Activated T-helper 2 cell treated with anti-CD3 and anti-CD28 coated beads, Interferon-gamma antibody, Interleukin-2, Interleukin-4, amounts not matched to agents 10 μg/mL and 5 μg/mL and 100 μg/mL, durations not matched to agents 14 hours and 24 hours and 36 hours (primary cell): ENCODE measurements at regions not wholly inside any gene's neighbourhood (a gene's known extent, or its start where the extent isn't known, plus 50 kb on each side); places are given as distances from the start of the nearest gene placed in this dataset.

ENCODE experiments used
- DNase-seq: peaks from one replicate; pipeline ENCODE4 v3.0.0; 2021; ENCODE audit warnings: low spot score
- H3K27ac Mint-ChIP-seq: one replicate; pipeline ENCODE4 v1.8.0; 2021; ENCODE audit warnings: mixed read lengths
- H3K27me3 Mint-ChIP-seq: one replicate; pipeline ENCODE4 v1.8.0; 2021; ENCODE audit warnings: low read depth, mixed read lengths
- H3K36me3 Mint-ChIP-seq: one replicate; pipeline ENCODE4 v1.8.0; 2021; ENCODE audit warnings: low read depth, mixed read lengths
- H3K4me1 Mint-ChIP-seq: one replicate; pipeline ENCODE4 v1.8.0; 2021; ENCODE audit warnings: low read depth, mixed read lengths
- H3K4me3 Mint-ChIP-seq: one replicate; pipeline ENCODE4 v1.8.0; 2021; ENCODE audit warnings: low read depth, mild to moderate bottlenecking, moderate library complexity, mixed read lengths
- H3K9me3 Mint-ChIP-seq: one replicate; pipeline ENCODE4 v1.8.0; 2021; ENCODE audit warnings: mixed read lengths
- intact Hi-C: fragments of 100-400 bp; cut with micrococcal nuclease; formaldehyde crosslinking; loops from one replicate; pipeline ENCODE4 v1.15.1; 2023

DNA sequence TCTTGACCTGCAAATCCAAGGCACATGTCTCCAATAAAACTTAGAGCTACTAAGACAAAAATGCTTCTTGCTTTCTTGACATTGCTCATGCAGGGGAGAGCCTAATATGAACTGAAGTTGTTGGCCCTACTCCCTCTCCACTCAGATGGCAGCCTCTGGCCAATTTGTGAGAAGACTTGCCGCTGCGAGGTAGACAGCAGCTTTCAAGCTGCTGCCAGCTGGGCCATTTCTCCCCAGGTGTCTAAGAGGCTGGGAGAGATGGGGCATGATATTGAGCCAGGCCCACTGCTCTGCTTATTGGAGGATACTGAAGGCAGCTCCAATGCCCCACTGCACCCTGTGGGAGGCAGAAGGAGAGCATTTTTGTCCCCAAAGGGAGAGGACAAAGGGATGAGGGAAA lies 380.5 kb downstream of the RASEF start:
- no peaks in the 10 kb centered on the region for H3K27me3 Mint-ChIP-seq
- DNase-seq = no peak
- H3K9me3 Mint-ChIP-seq = peaks cover 21% of the 10 kb centered on the region
- H3K4me3 Mint-ChIP-seq = no peak overlapping the region
- no peaks in the 10 kb centered on the region for H3K4me1 Mint-ChIP-seq
- H3K36me3 Mint-ChIP-seq = no peaks in the 10 kb centered on the region
- intact Hi-C loops = no loop called here
- H3K27ac Mint-ChIP-seq = no peak overlapping the region

DNA sequence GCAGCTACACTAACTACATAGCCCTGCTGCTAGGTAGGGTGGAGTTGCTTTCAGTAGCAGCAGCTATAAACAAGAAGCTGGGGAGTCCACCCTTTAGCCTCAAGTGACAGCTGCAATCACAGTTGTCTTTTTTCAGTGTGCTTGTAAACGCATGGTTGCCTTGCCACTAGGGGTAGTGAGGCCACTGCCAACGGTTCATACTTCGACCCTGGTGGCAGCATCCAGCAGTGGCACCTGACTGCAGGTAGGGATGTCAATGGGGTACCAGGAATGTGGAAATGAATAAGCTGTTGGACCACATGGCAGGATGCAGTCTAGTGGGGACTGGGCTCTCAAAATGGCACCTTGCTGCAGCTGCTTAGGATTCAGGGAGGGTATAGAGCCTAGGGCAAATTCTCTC lies 367.2 kb downstream of the RASEF start:
- no peak for DNase-seq
- H3K36me3 Mint-ChIP-seq = no peaks in the 10 kb centered on the region
- peaks cover 6% of the 10 kb centered on the region for H3K9me3 Mint-ChIP-seq
- no peak overlapping the region for H3K27ac Mint-ChIP-seq
- no peaks in the 10 kb centered on the region for H3K27me3 Mint-ChIP-seq
- intact Hi-C loops = no loop called here
- no peaks in the 10 kb centered on the region for H3K4me1 Mint-ChIP-seq
- H3K4me3 Mint-ChIP-seq = no peak overlapping the region

DNA sequence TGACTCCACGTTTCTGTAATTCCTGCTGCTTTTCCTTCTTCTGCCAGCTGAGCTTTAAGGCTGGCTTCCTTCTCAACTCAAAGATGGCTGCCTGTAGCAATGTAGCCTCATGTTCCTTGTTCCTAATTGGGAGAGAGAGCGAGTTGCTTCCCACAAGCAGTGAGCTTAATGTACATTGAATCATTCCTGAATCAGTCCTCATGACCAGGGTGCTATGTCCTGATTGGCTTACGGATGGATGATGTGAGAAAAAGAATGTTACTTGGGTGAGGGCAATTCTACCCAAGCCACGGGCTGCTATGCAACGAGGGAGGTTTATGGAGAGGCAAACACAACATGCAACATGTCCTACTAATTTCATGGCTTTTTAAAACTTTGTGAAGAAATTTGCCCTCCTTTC lies 356.2 kb downstream of the RASEF start:
- DNase-seq = no peak
- H3K9me3 Mint-ChIP-seq = peaks cover 14% of the 10 kb centered on the region
- H3K4me3 Mint-ChIP-seq = no peak overlapping the region
- intact Hi-C loops = no loop called here
- no peaks in the 10 kb centered on the region for H3K36me3 Mint-ChIP-seq
- H3K4me1 Mint-ChIP-seq = no peaks in the 10 kb centered on the region
- no peak overlapping the region for H3K27ac Mint-ChIP-seq
- no peaks in the 10 kb centered on the region for H3K27me3 Mint-ChIP-seq

DNA sequence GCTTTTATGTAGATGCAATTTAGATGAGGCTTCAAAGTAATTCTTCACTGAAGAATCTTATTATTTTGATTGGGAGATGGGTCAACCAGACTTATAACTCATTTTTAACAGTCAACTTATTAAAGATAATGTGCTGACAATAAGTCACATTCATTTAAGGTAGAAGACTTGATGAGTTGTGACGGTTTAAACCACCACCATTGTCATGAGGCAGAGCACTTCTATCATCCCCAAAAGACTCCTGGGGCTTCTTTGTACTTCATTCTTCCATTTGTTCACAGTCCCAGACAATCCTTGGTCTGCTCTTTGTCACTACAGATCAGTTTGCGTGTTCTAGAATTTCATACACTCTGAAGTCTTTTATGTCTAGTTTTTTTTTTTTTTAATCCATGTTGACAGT lies 346.1 kb downstream of the RASEF start:
- no peak overlapping the region for H3K4me3 Mint-ChIP-seq
- H3K27me3 Mint-ChIP-seq = no peaks in the 10 kb centered on the region
- intact Hi-C loops = no loop called here
- H3K27ac Mint-ChIP-seq = no peak overlapping the region
- peaks cover 11% of the 10 kb centered on the region for H3K9me3 Mint-ChIP-seq
- H3K36me3 Mint-ChIP-seq = no peaks in the 10 kb centered on the region
- DNase-seq = no peak
- no peaks in the 10 kb centered on the region for H3K4me1 Mint-ChIP-seq

DNA sequence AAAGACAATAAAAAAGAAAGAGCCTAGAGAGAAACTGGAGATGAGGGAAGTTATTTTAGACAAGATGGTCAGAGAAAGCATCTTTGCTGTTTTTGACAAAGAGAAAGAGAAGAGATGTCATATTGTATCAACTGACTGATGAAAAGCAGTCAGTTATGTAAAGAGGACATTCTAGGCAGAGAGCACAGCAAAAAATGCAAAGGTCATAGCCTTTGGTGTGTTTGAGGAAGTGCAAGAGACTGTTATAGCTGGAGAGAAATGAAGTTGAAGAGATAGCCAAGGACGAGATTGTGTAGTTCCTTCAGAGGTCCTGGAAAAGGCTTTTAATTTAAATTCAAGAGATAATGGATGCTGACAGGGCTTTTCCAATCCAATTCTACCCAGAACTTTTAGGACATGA lies 342.4 kb downstream of the RASEF start:
- H3K36me3 Mint-ChIP-seq = no peaks in the 10 kb centered on the region
- peaks cover 6% of the 10 kb centered on the region for H3K9me3 Mint-ChIP-seq
- H3K4me1 Mint-ChIP-seq = no peaks in the 10 kb centered on the region
- no peak for DNase-seq
- H3K4me3 Mint-ChIP-seq = no peak overlapping the region
- no peaks in the 10 kb centered on the region for H3K27me3 Mint-ChIP-seq
- no peak overlapping the region for H3K27ac Mint-ChIP-seq
- intact Hi-C loops = no loop called here

DNA sequence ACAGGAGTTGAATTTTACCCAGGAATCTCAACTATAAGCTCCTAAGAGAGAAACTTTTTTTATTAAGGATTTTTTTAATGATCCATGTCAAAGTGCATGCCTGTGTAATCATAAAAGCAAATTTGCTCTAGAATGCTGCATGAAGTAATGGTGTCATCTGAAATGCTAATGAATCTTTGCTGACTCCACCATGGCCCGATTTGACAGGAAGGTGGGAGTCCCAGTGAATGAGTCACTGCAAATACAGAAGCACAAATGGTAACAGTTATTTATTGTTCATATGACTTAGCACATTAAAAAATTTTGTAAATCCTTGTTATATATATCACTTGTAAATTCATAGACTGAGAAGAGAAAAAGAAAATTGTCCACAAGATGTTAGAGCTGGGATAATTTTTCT lies 341.3 kb downstream of the RASEF start:
- no peak for DNase-seq
- Mint-ChIP-seq H3K36me3 (no peaks in the 10 kb centered on the region), H3K4me3 (no peak overlapping the region), H3K27ac (no peak overlapping the region), H3K9me3 (peaks cover 6% of the 10 kb centered on the region), H3K27me3 (no peaks in the 10 kb centered on the region), H3K4me1 (no peaks in the 10 kb centered on the region)
- intact Hi-C loops = no loop called here

DNA sequence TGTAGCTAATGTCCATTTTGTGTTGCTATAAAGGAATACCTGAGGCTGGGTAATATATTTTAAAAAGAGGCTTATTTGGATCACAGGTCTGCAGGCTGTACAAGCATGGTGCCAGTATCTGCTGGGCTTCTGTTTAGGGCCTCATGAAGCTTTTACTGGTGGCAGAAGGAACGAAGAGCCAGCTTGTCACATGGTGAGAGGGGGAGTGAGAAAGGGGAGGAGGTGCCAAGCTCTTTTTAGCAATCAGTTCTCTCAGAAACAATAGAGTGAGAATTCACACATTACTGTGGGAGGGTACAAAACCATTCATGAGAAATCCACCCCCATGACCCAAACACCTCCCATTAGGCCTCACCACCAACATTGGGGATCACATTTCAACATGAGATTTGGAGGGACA lies 340.9 kb downstream of the RASEF start:
- Mint-ChIP-seq H3K27ac (no peak overlapping the region), H3K4me1 (no peaks in the 10 kb centered on the region), H3K27me3 (no peaks in the 10 kb centered on the region), H3K4me3 (no peak overlapping the region), H3K9me3 (peaks cover 6% of the 10 kb centered on the region), H3K36me3 (no peaks in the 10 kb centered on the region)
- intact Hi-C loops = no loop called here
- DNase-seq = no peak

DNA sequence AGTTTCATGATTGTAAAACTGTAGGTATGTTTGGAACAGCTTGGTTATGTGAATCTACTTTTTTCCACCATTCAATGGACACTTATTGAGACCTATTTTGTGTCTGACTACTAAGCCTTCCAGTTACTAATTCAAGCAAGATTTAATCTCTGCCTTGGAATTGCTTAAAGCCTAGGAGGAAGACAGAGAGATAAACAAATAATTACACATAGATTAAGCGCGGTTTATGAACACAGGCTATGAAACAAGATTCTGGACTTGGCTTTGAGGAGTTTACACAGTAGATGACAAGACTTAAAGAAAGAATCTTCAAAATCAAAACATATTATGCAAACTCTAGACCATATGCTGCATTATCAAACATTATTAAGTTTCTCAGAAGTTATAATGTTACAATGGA lies 340.4 kb downstream of the RASEF start:
- H3K9me3 Mint-ChIP-seq = peaks cover 8% of the 10 kb centered on the region
- H3K27me3 Mint-ChIP-seq = no peaks in the 10 kb centered on the region
- no peak overlapping the region for H3K27ac Mint-ChIP-seq
- intact Hi-C loops = no loop called here
- H3K4me1 Mint-ChIP-seq = no peaks in the 10 kb centered on the region
- no peak overlapping the region for H3K4me3 Mint-ChIP-seq
- DNase-seq = no peak
- H3K36me3 Mint-ChIP-seq = no peaks in the 10 kb centered on the region

DNA sequence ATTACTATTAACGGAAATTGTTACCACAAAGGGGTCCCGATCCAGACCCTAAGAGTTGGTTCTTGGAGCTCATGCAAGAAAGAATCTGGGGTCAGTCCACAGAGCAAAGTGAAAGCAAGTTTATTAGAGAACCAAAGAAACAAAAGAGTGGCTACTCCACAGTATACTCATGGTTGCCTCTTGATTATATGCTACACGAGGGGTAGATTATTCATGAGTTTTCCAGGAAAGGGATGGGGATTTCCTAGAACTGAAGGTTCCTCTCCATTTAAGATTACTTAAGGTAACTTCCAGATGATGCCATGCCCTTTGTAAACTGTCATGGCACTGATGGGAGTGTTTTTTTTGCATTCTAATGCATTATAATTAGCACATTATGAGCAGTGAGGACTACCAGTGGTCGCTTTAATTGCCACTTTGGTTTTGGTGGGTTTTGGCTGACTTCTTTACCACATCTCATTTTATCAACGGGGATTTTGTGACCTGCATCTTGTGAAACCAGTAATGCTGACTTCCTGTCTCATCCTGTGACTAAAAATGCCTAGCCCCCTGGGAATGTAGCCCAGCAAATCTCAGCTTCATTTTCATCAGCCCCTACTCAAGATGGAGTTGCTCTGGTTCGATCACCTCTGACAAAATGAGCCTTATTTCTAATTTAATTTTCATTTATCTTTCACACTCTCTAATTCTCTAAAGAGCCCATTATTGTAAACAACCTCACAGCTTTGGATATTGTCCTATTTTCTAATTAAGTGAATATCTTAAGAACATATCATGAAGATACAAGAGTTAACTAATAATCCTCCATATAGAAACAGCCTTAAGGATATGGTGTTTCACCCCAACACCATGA lies 336.3 kb downstream of the RASEF start:
- Mint-ChIP-seq H3K36me3 (no peaks in the 10 kb centered on the region), H3K4me1 (no peaks in the 10 kb centered on the region), H3K4me3 (no peak overlapping the region), H3K9me3 (peaks cover 14% of the 10 kb centered on the region), H3K27ac (no peak overlapping the region), H3K27me3 (no peaks in the 10 kb centered on the region)
- no peak for DNase-seq
- intact Hi-C loops = no loop called here

DNA sequence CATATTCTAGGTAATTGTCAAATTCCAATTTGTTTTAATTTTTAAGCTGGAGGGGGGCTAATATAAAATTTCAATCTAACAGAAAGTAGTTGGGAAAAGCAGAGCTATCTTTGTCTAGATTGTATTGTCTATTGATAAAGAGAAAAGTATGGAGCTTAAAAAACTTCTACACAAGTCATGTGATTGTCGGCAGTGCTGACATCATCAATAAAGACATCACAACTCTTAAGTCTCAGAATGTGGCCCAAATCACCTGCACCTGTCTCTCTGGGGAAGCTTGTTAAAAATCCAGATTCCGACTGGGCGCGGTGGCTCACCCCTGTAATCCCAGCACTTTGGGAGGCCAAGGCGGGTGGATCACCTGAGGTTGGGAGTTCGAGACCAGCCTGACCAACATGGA lies 333.8 kb downstream of the RASEF start:
- Mint-ChIP-seq H3K4me1 (no peaks in the 10 kb centered on the region), H3K27me3 (no peaks in the 10 kb centered on the region), H3K9me3 (peaks cover 14% of the 10 kb centered on the region), H3K36me3 (no peaks in the 10 kb centered on the region), H3K4me3 (no peak overlapping the region), H3K27ac (no peak overlapping the region)
- DNase-seq = no peak
- intact Hi-C loops = no loop called here

DNA sequence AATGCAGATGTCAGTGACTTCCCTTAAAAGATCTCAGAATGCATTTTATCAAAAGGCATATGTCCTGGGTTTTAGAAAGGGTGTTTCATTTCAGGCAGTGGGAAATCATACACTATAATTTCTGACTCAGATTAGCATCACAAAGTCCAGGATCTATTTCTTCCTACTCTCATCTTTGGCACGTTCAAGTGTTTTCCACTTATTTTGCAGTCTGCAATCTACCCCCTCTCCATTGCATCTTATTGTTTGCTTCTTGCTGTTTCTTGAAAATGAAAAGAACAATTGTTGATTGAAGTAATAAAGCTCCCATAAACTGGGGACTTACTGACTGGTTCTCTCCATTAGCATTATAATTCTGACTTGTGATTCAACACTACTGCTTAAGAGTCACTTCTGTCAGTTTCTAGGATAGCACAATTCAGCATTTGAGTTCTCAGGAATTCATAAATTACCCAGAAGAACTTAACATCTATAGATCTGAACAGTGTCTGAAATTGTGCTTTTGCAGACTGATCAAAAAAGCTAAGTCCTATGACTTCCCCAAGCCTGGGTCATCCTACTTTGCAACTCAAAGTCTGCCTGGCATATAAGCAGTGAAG lies 332.9 kb downstream of the RASEF start:
- H3K27me3 Mint-ChIP-seq = no peaks in the 10 kb centered on the region
- H3K36me3 Mint-ChIP-seq = no peaks in the 10 kb centered on the region
- H3K4me1 Mint-ChIP-seq = no peaks in the 10 kb centered on the region
- peaks cover 14% of the 10 kb centered on the region for H3K9me3 Mint-ChIP-seq
- no peak overlapping the region for H3K27ac Mint-ChIP-seq
- no peak overlapping the region for H3K4me3 Mint-ChIP-seq
- no peak for DNase-seq
- intact Hi-C loops = no loop called here

DNA sequence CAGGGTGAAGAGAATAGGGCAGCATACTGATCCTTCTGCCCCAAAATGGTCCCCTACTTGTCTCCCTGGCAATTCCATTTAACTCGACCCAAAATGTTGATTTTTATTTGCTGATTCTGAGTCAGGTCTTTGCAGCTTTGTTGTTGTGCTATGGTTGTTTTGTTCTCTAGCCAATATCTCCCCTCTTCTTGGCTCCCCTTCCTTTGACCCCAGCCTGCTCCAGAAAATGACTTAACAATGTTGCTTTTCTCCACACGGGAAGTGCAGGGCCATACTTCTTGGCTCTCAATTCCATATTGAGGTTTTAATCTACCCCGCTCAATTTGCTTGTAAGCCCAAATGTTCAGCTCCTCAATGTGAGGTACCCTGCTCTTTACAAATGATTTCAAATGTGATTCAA lies 330.0 kb downstream of the RASEF start:
- peaks cover 12% of the 10 kb centered on the region for H3K9me3 Mint-ChIP-seq
- H3K4me3 Mint-ChIP-seq = no peak overlapping the region
- no peaks in the 10 kb centered on the region for H3K4me1 Mint-ChIP-seq
- DNase-seq = no peak
- intact Hi-C loops = no loop called here
- no peaks in the 10 kb centered on the region for H3K36me3 Mint-ChIP-seq
- H3K27ac Mint-ChIP-seq = no peak overlapping the region
- no peaks in the 10 kb centered on the region for H3K27me3 Mint-ChIP-seq

DNA sequence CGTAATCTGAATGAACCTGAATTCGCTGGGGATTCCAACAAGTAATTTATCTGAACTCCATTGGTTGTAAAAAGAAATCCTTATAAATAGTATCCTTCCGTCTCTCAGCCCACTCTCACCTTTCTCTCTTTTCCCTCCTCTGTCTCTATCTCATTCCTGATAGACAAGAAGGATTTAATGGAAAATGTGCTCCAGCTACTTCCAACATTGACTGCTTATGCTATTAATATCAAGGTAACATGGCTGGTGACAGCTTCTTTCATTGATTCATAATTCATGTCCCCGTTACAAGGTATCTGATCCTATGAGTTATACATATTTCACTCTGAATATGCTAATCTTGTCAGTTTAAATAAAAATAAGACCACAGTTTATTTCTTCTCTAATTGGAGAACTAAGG lies 326.8 kb downstream of the RASEF start:
- H3K27ac Mint-ChIP-seq = no peak overlapping the region
- no peaks in the 10 kb centered on the region for H3K27me3 Mint-ChIP-seq
- H3K9me3 Mint-ChIP-seq = peaks cover 3% of the 10 kb centered on the region
- no peaks in the 10 kb centered on the region for H3K36me3 Mint-ChIP-seq
- intact Hi-C loops = no loop called here
- no peak for DNase-seq
- H3K4me1 Mint-ChIP-seq = no peaks in the 10 kb centered on the region
- H3K4me3 Mint-ChIP-seq = no peak overlapping the region
